Activated CD8-positive, alpha-beta memory T cell treated with anti-CD3 and anti-CD28 coated beads for 48 hours (primary cell): ENCODE measurements at regions not wholly inside any gene's neighbourhood (a gene's known extent, or its start where the extent isn't known, plus 50 kb on each side); places are given as distances from the start of the nearest gene placed in this dataset.
"Not testable (repeated sequence)": the region's sequence is repeated elsewhere in the genome, so short reads cannot be mapped to it uniquely, and the experiment has no call there.

Experiments
- DNase-seq, 3 experiments: peaks; one replicate each; pipeline ENCODE4 v3.0.0-alpha.2; 2020; ENCODE audit warnings: low read depth in 2 of 3, low spot score in 2 of 3

DNA sequence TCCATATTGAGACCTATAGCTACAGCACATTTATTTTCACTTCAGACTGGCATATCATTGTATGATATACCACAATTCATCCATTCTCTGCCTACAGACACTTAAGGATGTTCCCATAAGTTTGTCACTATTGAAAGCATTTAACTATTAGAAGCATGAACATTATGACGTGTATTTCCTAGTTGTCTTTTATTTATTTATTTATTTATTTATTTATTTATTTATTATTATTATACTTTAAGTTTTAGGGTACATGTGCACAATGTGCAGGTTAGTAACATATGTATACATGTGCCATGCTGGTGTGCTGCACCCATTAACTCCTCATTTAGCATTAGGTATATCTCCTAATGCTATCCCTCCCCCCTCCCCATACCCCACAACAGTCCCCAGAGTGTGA lies 448.0 kb downstream of the TMEM232 start:
- DNase-seq = not testable (repeated sequence)

DNA sequence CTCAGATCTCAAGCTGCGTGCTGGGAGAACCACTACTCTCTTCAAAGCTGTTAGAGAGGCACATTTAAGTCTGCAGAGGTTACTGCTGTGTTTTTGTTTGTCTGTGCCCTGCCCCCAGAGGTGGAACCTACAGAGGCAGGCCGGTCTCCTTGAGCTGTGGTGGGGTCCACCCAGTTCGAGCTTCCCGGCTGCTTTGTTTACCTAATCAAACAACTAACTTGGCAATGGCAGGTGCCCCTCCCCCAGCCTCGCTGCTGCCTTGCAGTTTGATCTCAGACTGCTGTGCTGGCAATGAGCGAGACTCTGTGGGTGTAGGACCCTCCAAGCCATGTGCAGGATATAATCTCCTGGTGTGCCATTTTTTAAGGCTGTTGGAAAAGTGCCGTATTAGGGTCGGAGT lies 442.4 kb downstream of the TMEM232 start:
- not testable (repeated sequence) for DNase-seq

GRCh38 chr5:110288766-110289511 lies 437.5 kb downstream of the TMEM232 start:
- no peak for DNase-seq

DNA sequence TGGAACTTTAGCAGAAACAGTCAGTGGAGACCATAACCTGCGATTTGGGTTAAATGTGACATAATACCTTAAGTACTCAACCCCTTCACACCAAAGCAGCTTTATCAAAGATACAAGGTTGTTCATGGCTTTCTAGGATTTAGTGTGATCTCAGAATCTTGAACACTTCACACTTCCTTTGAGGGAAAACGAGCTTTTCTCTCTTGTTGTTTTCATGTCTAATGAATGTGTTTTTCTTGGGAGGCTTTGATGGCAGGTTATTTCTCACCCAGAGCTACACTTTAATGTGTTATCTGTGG lies 437.0 kb downstream of the TMEM232 start:
- DNase-seq = no peak

DNA sequence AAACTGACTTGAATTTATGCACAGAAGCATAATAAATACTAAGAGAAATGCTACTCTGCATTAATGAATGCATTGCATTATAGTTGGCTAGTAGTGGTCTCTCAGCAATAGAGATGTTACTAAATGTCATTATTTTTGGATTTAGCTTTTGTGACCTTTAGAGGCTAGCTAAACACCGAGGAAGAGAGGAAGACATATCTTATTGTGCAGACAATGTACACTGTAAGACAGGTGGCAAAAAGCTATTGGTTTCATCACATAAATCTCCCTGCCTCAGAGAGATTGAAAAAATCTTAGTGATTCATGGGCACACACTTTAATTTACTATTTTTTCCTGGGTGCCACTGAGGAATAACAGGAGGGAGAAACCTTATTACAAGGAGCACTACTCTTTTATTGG lies 435.9 kb downstream of the TMEM232 start:
- DNase-seq = no peak

DNA sequence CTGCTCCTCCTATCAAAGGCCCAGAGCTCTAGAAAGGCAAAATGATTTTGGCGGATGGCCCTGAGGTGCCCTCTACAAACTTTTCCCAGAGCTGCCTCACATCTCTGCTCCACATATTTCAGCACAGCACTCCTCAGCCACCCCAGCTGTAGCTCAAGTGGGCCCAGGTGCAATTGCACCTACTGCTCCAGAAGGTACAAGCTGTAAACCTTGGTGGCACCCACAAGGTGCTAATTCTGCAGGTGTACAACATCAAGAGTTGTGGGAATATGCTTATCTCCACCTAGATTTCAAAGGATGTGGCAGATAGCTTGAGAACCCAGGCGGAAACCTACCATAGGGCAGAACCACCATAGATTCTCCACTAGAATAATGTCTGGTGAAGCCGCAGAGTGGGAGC lies 432.2 kb downstream of the TMEM232 start:
- DNase-seq = no peak

GRCh38 chr5:110297152-110297670 lies 429.3 kb downstream of the TMEM232 start:
- DNase-seq = no peak

DNA sequence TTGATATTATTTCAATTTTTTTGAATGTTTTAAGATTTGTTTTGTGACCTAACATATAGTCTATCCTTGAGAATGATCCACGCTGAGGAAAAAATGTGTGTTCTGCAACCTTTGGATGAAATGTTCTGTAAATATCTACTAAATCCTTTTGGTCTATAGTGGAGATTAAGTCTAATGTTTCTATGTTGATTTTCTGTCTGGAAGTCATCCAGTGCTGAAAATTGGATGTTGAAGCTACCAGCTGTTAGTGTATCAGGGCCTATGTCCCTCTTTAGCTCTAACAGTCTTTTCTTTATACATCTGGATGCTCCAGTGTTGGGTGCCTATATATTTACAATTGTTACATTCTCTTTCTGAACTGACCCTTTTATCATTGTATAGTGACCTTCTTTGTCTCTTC lies 422.3 kb downstream of the TMEM232 start:
- DNase-seq = no peak

DNA sequence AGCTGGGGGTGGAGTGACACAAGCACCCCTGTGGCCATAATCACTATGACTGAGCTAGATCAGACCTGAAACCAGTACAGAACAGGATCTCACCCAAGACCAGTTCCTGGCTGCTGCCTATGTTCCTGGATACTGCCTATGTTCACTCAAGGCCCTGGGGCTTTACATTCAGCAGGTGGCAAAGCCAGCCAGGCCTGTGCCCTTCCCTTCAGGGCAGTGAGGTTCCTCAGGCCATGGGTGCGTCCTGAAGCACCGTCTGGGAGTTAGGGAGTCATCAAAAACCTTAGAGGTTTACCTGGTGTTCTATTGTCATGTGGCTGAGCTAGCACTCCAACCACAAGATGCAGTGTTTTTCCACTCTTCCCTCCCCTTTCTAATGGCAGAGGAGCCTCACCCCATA lies 419.8 kb downstream of the TMEM232 start:
- DNase-seq = no peak

DNA sequence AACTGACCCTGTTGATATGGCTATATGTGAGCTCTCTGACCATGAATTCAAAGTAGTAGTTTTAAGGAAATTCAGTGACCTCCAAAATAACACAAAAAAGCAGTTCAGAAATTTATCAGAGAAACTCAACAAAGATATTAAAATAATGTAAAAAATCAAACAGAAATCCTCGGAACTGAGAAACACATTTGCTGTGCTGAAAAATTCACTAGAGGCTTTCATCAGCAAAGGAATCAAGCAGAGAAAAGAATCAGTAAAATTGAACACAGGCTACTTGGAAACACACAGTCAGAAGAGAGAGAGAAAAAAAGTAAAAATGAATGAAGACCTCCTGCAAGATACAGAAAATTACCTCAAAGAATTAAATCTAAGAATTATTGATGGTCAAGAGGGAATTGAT lies 417.2 kb downstream of the TMEM232 start:
- no peak for DNase-seq

- not testable (repeated sequence) for DNase-seq
Measured at GRCh38 chr5:110316566-110316965, 409.9 kb downstream of the TMEM232 start.

GRCh38 chr5:110321117-110321516 lies 405.4 kb downstream of the TMEM232 start:
- no peak for DNase-seq

DNA sequence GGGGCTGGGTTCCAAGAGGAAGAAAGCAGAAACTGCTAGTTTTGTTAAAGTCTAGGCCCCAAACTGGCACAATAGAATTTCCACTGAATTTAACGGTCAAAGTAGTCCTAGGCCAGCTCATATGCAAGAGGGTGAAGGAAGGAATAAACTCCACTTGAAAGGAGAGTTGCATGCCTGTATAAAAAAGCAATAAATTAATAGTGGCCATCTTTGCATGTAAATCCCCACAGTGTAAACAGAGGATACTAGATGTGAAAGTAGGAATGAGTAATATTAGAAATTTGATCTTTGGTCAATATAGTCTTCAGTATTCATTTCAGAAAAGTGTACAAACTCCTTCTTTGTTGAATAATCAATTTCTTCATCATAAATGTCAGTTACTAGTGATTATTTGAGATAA lies 403.1 kb downstream of the TMEM232 start:
- no peak for DNase-seq

GRCh38 chr5:110323832-110324231 lies 402.6 kb downstream of the TMEM232 start:
- no peak for DNase-seq

DNA sequence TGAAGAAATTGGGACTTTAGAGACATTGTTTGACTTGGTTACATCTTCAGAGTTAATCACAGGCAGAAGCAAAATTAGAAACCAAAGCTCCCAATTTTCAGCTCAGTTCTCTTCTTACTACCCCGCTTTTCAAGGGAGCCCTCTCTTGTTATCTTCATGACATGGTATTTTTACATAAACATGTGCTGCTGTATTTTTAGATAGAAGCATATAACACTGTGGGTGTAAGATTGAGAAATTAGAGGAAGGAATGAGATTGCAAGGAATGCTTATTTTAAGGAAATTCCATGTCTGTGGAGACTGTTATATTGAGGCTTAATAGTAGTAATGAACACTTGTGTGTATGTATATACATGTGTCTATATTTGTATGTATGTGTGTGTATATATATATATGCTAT lies 401.6 kb downstream of the TMEM232 start:
- DNase-seq = no peak

DNA sequence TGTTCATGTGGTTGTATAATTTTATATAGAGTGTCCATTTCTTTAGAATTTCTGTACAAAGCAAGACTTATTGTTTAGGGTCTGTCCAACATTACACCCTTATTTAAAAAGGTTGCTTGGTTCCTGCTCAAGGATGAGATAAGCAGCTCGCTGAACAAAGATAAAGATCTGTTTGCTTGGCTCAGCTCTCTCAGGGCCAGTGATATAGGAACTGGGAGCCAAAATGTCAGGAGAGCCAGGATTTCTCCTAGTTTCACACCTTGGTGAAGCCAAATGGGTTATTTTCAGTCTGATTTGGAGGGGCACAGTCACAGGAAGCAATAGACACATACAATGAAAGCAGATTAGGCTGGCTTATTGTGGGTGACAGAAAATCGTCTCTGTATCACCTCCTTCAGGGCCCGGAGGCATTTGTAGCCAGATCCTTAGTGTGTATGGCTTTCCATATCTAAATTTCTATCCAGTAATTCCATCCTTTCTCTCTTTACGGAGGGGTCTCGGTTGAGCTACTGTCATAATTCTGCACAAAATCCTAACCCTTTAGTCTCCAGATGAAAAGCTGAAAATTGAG lies 396.4 kb downstream of the TMEM232 start:
- DNase-seq = no peak

- DNase-seq = no peak
Measured at GRCh38 chr5:110333384-110333783, 393.1 kb downstream of the TMEM232 start.

DNA sequence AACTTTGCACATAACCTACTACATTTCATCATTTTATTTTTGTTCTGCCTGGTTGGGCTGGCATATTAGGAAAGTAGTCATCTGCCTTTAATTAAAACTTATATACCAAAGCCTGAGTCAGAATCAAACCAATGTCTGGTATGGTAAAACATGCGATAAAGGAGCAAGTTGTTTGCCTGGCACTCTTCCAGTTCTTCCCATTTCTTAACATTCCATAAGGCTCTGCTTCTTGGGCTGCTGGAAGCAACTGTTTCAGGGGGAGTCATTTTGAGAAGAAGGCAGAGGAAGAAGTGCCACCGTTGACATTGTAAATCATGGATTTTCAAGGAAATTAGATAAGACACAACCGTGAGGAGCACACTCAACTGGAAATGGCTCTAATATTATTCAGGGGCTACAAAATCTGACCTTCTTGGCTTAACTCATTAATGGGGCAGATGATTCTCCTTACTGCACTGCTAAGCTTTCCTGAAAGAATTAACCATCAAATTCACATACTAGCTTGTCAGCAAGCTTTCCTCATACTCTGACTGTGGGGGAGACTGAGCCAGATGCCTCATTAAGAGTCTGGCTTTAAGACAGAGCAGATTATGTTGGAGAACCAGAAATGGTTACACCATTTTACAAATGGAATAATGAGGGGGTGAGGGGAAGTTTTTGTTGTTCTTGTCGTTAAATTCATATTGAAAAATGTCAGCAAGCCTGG lies 391.0 kb downstream of the TMEM232 start:
- no peak for DNase-seq

- no peak for DNase-seq
Measured at GRCh38 chr5:110338341-110339083, 388.0 kb downstream of the TMEM232 start.

DNA sequence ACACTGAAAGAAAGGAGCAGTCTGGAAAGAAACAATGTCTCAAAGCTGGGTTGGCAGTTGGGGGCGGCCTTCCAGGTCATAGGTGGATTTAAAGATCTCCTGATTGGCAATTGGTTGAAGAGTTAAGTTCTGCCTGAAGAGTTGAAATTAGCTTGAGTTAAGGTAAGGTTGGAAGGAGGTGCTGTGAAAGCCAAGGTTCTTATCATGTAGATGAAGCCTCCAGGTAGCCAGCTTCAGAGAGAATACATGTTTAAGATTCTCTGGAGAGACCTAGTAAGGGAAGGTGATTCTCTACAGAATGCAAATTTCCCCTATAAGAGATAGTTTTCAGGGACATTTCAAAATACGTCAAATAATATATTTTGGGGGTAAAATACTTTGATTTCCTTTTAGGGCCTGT lies 387.1 kb downstream of the TMEM232 start:
- no peak for DNase-seq

GRCh38 chr5:110341836-110342235 lies 384.6 kb downstream of the TMEM232 start:
- no peak for DNase-seq

DNA sequence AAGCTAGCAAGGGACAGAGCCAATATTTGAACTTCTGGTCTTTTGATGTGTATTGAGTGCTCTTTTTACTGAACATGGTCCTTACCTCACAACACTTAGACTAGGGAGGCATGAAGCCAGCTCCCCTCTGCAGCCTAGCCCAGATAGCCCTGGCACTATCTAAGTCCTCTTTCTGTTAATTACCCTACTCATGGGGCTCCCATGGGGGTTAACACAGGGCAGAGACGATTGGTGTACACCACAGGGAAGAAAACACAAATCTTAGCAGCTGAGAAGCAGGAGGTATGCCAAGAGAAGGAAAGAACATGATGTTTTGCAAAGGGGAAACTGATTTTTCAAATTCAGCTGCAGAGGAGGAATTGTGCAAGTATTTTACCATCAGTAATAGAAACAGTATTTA lies 383.8 kb downstream of the TMEM232 start:
- no peak for DNase-seq
